ENCODE measurements at regions not wholly inside any gene's neighbourhood (a gene's known extent, or its start where the extent isn't known, plus 50 kb on each side); places are given as distances from the start of the nearest gene placed in this dataset.

DNA sequence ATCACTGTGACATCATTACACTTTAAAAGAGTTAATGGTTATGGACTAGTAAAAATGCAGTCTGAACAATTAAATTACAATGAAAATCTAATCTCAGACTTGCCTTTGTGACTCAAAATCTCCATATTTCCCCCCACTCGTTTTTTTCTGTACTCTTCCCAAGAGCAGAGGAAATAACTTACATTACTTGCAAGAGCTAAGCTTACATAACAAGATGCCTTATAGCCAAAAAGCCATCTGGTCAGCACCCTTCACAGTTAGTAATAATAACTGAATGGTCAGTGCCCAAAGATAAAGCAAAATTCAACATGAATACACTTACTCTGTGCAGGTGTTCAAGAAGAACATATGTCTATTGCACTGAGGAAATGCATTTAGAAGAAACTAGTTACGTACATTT lies 1381.5 kb upstream of the CELF2 start:
- ChIA-PET POLR2A (no interaction called here), CTCF (no interaction called here)

DNA sequence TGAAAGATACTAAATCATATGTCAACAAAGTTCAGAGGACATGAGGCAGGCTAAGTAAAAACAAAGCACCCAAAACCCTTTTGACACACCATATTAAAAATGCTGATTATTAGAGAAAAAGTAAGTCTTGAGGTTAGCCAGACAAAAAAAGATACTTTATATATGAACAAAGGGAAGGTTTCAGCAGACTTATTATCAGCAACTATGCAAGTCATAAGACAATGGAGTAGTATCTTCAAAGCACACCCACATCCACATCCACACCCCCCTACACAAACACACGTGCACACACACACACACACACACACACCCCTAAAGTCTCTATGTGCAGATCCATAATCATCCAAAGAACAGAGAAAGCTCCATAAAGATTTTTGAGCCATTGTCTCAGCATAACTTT lies 1373.9 kb upstream of the CELF2 start:
- ChIA-PET POLR2A (no interaction called here), CTCF (no interaction called here)

DNA sequence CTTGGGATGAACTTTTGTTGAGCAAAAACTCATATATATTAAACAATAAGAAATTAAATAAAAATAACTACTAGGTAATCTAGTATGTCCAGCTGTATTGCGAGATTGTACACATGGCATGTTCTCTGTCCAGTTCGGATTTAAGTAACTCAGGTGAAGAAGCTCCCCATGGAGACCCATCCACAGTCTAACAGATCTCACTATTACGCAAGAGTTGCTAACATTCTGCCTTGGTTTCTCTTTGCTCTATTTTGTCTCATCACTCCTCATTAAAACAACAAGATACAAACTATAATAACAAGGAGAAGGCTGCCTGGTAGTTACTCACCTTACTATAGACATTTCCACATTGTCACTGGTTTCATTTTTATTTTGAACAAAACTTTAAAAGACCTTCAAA lies 1372.3 kb upstream of the CELF2 start:
- ChIA-PET CTCF (no interaction called here), POLR2A (no interaction called here)

DNA sequence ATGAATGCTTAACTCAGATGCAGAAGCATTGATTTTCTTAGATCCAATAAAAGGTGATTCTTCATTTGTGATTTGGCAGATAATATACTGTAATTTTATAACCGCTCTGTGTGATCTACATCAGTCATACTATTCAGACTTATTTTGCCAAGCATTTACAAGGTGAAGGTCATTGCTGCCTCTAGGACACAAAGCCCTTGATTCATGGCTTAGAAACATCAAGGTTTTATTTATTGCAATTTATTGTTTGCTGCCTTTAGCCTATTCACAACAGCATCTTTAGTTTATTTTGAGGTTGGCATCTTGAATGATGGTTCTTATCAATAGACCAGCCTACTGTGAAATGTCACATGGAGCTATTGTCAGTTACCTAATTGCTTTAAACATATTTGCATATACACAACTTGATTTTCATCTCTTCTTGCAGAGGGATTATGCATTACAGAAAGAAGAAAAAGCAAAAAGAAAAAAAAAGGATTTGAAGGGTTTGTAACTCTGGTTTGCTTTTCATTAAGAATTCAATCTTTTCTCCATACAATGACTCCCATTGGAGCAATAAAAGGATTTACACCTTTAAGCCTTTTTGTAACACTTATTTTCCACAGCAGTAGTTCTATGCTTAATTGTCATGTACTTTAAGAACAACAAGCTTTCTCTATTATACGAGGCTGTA lies 1371.6 kb upstream of the CELF2 start:
- ChIA-PET CTCF (no interaction called here), POLR2A (no interaction called here)

DNA sequence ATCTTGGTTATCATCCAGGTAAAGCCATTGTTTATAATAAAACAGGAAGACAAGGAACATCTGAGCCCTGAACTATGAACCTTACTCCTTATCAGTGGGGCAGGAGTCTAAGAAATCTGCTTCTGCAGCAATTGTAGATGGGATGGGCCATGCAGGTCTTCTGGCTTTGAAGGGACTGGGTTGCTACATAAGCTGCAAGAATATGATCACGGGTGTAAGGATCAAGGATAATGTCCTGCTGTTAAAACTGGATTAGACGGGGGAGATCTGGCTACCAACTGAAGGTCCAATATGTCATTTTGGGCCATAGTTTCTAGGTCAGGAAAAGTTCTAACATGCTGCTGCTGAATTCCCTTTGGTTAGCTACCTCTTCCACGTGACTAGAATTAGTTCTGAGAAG lies 1363.4 kb upstream of the CELF2 start:
- POLR2A ChIA-PET: no interaction called here
- CTCF ChIA-PET: no interaction called here

DNA sequence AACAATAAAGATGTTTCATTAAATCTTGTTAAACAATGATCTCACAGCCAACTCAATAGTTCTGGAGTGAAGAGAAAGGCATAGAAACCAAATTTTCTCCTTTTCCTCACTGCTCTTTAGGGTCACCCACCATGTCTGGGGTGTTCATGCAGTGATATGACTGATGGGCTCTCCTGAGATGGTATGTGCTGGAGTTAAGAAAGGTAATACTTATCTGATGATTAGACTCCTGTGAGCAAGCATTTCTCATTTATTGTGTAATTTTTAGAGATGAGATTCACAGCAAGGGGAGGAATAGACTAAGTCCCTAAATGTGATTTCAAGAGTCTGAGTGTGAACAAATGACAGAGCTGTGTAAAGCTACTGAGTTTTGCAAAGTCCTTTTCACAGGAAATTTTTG lies 1361.3 kb upstream of the CELF2 start:
- POLR2A ChIA-PET: no interaction called here
- CTCF ChIA-PET: no interaction called here

DNA sequence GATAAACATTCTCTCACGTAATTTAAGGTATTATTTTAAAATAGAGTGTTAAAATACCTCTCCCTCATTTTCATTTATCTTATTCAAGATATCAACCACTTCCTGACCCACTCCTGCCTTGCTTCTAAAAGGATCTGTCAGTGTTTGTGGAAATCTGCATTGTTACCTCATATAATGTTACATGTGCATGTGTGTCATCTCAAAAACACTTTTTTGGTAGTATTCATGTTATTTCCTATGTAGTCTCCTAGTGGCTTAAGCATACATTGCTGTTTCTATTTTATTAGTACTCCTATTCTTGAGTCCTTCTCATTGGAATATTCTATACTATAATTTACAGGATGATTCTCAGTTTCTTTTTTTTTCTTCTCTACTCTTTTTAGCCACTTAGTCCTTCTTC lies 1360.7 kb upstream of the CELF2 start:
- ChIA-PET POLR2A (no interaction called here), CTCF (no interaction called here)

DNA sequence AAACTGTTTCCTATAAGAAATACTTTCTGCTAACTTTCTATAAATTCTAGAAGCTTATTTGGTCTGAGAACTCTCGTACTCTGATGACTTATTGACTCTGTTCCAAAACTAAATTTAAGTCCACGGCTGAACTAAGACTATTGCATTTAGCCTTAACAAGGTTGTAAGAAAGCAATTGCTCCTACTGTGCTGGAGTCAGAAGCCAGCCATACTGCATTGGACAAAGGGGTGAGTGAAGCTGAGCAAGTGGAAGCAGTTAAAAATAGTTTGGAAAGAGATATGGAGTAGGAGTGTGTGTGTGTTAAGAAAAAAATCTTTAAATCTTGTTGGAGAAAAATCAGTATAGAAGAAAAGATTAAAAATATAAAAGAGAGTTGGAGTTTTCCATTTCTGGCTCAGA lies 1360.1 kb upstream of the CELF2 start:
- CTCF ChIA-PET: no interaction called here
- POLR2A ChIA-PET: no interaction called here

DNA sequence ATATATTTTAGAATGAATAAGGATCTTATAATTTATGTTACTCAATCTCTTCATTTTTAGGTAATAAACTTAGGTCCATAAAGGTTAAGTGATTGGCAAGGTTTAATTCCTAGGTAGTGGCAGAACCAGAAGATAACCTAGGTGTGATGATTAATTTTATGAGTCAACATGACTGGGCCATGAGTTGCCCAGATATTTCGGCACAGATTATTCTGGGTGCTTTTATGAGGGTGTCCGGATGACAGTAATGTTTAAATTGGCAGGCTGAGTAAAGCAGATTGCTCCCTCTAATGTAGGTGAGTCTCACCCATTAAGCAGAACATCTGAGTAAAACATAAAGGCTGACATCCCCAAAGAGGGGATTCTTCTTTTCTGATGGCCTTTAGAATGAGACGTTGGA lies 1349.3 kb upstream of the CELF2 start:
- CTCF ChIA-PET: no interaction called here
- POLR2A ChIA-PET: no interaction called here

DNA sequence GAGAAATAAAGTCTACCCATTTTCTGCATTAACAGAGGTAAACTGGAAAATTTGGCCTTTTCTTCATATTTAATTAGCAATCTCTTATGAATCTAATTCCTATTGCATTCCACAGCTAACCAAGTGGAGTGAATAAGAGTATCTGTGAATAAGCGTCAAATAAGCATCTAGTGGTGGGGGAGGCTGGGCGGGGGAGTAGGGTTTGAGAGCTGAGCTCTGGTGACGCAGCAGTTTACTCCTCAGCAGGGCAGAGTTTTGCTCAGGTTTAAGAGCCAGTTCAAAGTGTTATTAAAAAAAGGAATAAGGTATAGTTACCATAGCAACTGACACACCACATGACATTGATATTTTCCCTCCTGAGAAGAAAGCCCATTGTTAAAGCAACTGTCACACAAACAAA lies 1346.8 kb upstream of the CELF2 start:
- ChIA-PET POLR2A (no interaction called here), CTCF (interaction anchor here (0.7 kb wide), 1 partner anchor 92 kb away, joined by 3 read pairs; no protein-coding TSS in a partner anchor)

DNA sequence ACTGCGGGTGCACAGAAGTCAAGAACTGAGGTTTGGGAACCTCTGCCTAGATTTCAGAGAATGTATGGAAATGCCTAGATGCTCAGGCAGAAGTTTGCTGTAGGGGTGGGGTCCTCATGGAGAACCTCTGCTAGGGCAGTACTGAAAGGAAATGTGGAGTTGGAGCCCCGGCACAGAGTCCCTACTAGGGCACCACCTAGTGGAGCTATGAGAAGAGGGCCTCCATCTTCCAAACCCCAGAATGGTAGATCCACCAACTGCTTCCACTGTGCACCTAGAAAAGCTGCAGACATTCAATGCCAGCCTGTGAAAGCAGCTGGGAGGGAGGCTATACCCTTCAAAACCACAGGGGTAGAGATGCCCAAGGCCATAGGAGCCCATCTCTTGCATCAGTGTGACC lies 1336.0 kb upstream of the CELF2 start:
- POLR2A ChIA-PET: no interaction called here
- CTCF ChIA-PET: no interaction called here

DNA sequence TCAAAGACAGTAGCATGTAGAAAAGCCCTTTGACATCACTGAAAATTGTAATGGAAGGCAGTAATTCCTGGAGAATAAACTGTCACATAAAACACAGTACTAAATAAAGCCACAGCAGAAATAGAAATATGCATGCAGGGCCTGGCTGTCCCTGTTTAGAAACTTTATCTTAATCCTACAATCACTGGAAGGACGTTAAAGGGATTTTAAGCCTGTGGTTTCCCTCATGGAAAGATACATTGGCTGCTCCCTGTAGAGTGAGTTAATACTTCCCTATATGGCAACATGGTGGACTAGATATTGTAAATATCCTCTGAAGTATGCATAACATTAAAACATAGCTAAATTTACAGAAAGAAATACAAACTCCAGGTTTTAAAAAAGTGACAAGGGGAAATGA lies 1334.9 kb upstream of the CELF2 start:
- POLR2A ChIA-PET: no interaction called here
- CTCF ChIA-PET: no interaction called here

DNA sequence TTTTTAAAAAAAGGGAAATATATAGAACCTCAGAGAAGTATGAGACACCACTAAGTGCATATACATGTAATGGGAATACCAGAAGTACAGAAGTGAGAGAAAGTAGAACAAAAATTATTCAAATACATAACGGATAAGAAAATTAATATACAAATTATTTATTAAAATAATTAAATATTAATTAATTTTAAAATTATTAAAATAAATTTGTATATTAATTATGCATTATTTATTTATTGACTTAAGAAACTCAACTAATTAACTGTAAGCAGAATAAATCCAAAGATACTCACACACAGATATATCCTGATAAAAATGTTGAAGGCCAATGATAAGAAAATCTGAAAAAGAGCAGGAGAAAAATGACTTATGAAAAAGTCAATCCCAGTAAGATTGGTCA lies 1333.5 kb upstream of the CELF2 start:
- CTCF ChIA-PET: no interaction called here
- POLR2A ChIA-PET: no interaction called here

DNA sequence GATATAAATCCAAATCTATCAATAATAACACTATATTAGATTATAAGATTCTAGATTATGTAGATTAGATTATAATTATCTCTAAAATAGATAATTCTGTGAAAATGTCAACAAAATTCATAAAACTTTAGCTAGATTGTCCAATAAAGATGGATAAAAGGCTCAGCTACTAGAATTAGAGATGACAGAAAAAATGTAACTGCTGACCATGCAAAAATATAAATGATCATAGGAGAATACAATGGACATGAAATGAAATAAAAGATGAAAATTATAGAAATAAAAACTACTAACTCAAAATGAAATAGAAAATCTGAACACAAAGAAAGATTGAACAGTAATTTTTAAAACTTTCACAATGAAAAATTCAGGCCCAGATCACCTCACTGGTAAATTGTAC lies 1332.1 kb upstream of the CELF2 start:
- CTCF ChIA-PET: no interaction called here
- POLR2A ChIA-PET: no interaction called here

DNA sequence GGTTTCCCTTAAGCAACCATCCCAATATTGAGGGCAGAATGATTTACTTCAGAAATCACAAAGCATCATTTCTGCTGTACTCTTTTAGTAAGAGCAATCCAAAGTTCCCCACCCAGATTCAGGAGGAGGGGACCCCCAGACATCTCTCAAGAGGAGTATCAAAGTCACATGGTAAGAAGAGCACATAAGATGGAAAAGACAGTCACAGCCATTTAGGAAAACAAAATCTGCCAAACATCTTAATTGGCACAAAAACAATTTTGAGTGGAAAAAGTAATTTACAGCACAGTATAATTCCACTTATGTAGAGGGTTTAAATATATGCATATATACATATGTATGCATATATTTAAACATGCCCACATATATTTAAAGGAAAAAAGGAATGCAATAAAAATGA lies 1329.0 kb upstream of the CELF2 start:
- ChIA-PET POLR2A (no interaction called here), CTCF (no interaction called here)

DNA sequence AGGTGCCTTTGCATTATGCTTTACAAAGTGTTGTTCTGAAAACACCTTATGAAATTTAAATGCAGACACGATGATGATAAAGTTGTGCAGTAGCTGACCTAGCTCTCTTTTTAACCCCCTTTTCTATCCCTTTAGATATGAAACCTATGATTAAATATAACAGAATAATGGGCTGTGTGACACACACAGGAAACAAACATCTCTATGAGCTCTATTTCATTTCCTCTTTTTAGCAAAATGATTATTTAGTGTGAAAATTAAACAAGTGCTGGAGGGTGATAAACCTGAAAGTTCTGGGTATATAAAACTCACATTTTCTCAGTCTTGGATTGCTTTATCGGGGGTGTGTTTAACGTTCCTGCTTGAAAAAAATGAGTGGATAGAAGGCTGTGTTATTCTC lies 1310.5 kb upstream of the CELF2 start:
- POLR2A ChIA-PET: no interaction called here
- CTCF ChIA-PET: no interaction called here

DNA sequence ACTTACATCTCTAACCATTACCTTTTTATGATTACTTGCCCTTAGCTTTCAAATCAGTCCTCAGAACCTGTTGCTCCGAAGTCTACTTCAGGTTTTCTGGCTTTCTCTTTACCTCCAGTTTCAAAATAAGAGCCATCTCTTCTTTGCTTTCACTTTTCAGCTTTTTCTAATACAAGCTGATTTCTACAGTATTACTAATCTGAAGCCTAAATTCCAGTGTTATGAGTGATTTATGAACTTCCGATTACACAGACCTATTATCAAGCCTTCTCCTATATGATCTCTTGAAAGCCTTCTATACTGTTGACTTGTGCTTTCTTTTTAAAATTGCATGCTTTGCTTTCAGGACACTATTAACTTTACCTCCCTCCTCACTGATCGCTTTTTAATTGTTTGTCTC lies 1307.8 kb upstream of the CELF2 start:
- ChIA-PET POLR2A (no interaction called here), CTCF (no interaction called here)

DNA sequence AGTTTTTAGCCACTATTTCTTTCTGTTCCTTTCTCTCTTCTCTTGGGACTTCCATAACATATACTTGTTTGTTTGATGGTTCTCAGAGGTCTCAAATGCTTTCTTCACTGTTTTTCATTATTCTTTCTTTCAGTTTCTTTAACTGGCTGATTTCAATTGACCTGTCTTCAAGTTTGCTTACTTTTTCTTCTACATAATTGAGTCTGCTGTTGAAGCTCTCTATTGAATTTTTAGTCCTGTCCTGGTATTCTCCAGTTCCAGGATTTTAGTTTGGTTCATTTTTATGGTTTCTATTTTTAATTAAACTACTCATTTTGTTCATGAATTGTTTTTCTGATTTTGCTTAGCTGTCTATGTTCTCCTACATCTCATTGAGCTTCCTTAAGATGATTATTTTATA lies 1305.3 kb upstream of the CELF2 start:
- ChIA-PET POLR2A (no interaction called here), CTCF (no interaction called here)

DNA sequence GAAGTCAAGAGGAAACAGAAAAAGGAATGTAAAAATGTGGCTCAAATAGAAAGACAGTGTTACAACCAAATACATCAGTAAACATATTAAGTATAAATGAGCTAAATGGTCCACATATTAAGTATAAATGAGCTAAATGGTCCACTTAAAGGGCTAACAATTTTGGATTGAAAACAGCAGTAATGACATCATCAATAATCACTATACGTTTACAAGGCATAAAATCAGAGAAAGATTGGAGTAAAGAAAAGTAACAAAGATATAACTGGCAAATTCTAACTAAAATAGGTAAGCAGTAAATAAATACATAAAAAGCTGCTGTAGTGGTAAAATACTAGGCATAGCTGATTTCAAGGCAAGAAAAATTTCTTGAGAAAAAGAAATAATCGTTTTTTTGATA lies 1298.4 kb upstream of the CELF2 start:
- POLR2A ChIA-PET: no interaction called here
- CTCF ChIA-PET: no interaction called here

DNA sequence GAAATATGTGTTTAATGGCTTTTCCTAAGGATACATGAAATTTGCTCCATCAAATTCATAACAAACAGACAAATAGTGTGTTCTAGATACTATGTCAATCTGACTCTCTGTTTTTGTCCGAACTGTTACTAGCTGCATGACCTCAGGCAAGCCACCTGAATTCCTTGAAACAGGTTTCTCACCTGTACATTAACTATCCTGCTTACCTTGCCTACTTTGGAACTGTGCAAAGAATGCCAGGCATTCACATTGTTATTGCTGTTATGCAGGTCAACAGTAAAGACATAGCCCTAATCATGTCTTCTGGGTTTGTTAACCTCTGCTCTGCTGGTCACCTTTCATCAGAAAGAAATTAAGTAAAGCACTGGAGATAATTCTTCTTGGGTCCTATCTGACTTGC lies 1283.9 kb upstream of the CELF2 start:
- POLR2A ChIA-PET: no interaction called here
- CTCF ChIA-PET: no interaction called here

DNA sequence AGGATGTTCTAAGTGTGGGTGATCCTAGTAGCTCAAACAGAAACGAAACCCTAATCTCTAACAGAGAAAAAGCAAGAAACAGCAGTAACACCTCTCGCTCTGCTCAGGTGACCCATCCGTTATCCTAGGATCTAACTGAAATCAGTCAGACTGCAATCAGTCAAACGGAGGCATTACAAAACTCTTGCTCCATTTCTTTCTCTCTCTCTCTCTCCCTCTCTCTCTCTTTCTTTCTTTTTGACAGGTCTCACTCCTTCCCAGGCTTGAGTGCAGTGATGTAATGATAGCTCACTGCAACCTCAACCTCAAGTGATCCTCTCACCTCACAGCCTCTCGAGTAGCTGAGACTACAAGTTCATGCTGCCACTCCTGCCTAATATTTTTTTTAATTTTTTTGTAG lies 1283.5 kb upstream of the CELF2 start:
- ChIA-PET CTCF (no interaction called here), POLR2A (no interaction called here)

DNA sequence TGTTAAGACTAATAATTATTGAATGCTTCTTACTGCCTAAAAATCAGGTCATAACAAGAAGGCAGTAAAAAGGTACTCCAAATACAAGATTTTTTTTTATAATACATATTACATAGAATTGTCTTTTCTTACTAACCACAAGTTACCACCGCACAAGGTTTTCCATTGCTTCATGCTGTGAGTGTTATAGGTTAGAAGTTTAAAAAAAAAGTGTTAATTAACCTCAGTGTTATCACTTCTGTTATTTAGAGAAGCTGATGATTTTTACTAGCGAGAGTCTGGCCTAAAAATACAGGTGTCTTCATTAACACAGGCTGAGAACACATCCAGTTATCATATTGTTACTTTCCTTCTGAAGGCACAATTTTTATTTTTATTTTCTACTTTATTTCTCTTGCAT lies 1281.9 kb upstream of the CELF2 start:
- CTCF ChIA-PET: interaction anchor here (0.6 kb wide), 1 partner anchor 885 kb away, joined by 3 read pairs; no protein-coding TSS in a partner anchor
- POLR2A ChIA-PET: no interaction called here

DNA sequence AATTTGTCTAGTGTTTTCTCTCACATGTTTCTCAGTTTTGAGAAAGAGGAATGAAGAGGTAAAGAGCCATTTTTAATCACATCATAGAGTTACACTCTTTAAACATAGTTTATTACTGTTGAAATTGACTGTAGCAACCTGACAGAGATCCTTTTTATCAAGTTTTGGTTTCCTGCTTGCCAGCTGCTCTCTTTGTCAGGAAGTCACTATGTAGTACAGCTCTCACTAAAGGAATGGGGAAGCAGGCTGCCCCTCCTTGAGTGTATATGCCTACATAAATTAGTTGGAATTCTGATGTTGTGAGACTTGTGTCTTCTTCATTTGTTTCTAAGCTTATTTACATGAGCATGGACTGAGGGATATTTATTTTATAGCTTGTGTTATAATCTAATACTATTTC lies 1274.0 kb upstream of the CELF2 start:
- ChIA-PET POLR2A (no interaction called here), CTCF (interaction anchor here (1.0 kb wide), 1 partner anchor 65 kb away, joined by 3 read pairs; no protein-coding TSS in a partner anchor)
